GM06990 (cell line): ENCODE measurements at regions not wholly inside any gene's neighbourhood (a gene's known extent, or its start where the extent isn't known, plus 50 kb on each side); places are given as distances from the start of the nearest gene placed in this dataset.

Source experiments
- DNase-seq: peaks from one replicate; pipeline ENCODE4 v3.0.0-alpha.2; 2011; ENCODE audit not compliant: insufficient read length; ENCODE audit errors: extremely low read depth
- H3K27me3 ChIP-seq: replicated peaks from 2 replicates; pipeline ENCODE4 v1.6.0; 2011; ENCODE audit warnings: low read length; ENCODE audit not compliant: control insufficient read depth, insufficient read depth
- H3K36me3 ChIP-seq: 2 replicates; pipeline ENCODE4 v1.5.1; 2011; ENCODE audit warnings: low read length; ENCODE audit not compliant: control insufficient read depth, insufficient read depth
- H3K4me3 ChIP-seq: replicated peaks from 2 replicates; pipeline ENCODE4 v1.5.1; 2011; ENCODE audit warnings: low read depth, mild to moderate bottlenecking, control low read depth, low read length
- CTCF ChIP-seq: IDR thresholded peaks from 2 replicates; pipeline ENCODE4 v1.5.1; 2011; ENCODE audit warnings: low read length, control low read depth, mild to moderate bottlenecking, inconsistent platforms; ENCODE audit not compliant: insufficient read depth, poor library complexity, severe bottlenecking

- TF ChIP-seq CTCF: no peak
- DNase-seq: peak; percentile 66
- Histone ChIP-seq H3K27me3 (no peaks in the 10 kb centered on the region), H3K4me3 (no peak overlapping the region), H3K36me3 (no peaks in the 10 kb centered on the region)
Observed at GRCh38 chr3:28042095-28042635, 199.3 kb upstream of the CMC1 start.

- DNase-seq: peak; percentile 68
- TF ChIP-seq CTCF: no peak
- Histone ChIP-seq H3K36me3 (no peaks in the 10 kb centered on the region), H3K4me3 (no peak overlapping the region), H3K27me3 (no peaks in the 10 kb centered on the region)
Observed at GRCh38 chr3:28042707-28043106, 198.7 kb upstream of the CMC1 start.

GRCh38 chr3:28050120-28050519 is 191.3 kb upstream of the CMC1 start:
- H3K36me3 ChIP-seq: no peaks in the 10 kb centered on the region
- no peak for TF ChIP-seq CTCF

GRCh38 chr3:28050885-28051284 is 190.5 kb upstream of the CMC1 start:
- no peak for TF ChIP-seq CTCF
- H3K4me3 ChIP-seq: no peak overlapping the region
- no peaks in the 10 kb centered on the region for H3K36me3 ChIP-seq
- no peak for DNase-seq
- no peaks in the 10 kb centered on the region for H3K27me3 ChIP-seq

More at GRCh38 chr3:28050120-28050519, 191.3 kb upstream of the CMC1 start:
- H3K27me3 ChIP-seq: no peaks in the 10 kb centered on the region
- no peak overlapping the region for H3K4me3 ChIP-seq
- DNase-seq: no peak

- TF ChIP-seq CTCF: no peak
- no peak for DNase-seq
- H3K27me3 ChIP-seq: no peaks in the 10 kb centered on the region
- H3K36me3 ChIP-seq: no peaks in the 10 kb centered on the region
- no peak overlapping the region for H3K4me3 ChIP-seq
Observed at GRCh38 chr3:28053759-28054158, 187.7 kb upstream of the CMC1 start.

GRCh38 chr3:28056806-28057205 is 184.6 kb upstream of the CMC1 start:
- no peaks in the 10 kb centered on the region for H3K36me3 ChIP-seq
- TF ChIP-seq CTCF: no peak

More at GRCh38 chr3:28056806-28057205, 184.6 kb upstream of the CMC1 start:
- no peaks in the 10 kb centered on the region for H3K27me3 ChIP-seq
- no peak overlapping the region for H3K4me3 ChIP-seq
- no peak for DNase-seq
